ENCODE measurements at regions not wholly inside any gene's neighbourhood (a gene's known extent, or its start where the extent isn't known, plus 50 kb on each side); places are given as distances from the start of the nearest gene placed in this dataset.

GRCh38 chrX:6729626-6730025 is 194.7 kb upstream of the VCX3A start:
- DNase-seq: no peak
- TF ChIP-seq, protein P1, sequence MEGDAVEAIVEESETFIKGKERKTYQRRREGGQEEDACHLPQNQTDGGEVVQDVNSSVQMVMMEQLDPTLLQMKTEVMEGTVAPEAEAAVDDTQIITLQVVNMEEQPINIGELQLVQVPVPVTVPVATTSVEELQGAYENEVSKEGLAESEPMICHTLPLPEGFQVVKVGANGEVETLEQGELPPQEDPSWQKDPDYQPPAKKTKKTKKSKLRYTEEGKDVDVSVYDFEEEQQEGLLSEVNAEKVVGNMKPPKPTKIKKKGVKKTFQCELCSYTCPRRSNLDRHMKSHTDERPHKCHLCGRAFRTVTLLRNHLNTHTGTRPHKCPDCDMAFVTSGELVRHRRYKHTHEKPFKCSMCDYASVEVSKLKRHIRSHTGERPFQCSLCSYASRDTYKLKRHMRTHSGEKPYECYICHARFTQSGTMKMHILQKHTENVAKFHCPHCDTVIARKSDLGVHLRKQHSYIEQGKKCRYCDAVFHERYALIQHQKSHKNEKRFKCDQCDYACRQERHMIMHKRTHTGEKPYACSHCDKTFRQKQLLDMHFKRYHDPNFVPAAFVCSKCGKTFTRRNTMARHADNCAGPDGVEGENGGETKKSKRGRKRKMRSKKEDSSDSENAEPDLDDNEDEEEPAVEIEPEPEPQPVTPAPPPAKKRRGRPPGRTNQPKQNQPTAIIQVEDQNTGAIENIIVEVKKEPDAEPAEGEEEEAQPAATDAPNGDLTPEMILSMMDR (IDR thresholded peaks at IDR 0.05): no peak
- Mint-ChIP-seq H3K27ac (no peak overlapping the region), H3K4me1 (ENCODE audit: low read depth) (no peaks in the 10 kb centered on the region), H3K4me3 (no peak overlapping the region), H3K36me3 (ENCODE audit: low read depth) (no peaks in the 10 kb centered on the region), H3K9me3 (peaks cover 14% of the 10 kb centered on the region; the same call in 1 of the 2 replicates), H3K27me3 (ENCODE audit: insufficient read depth) (no peaks in the 10 kb centered on the region)

GRCh38 chrX:6718766-6719165 is 183.8 kb upstream of the VCX3A start:
- no peaks in the 10 kb centered on the region for H3K36me3 Mint-ChIP-seq (ENCODE audit: low read depth)
- no peaks in the 10 kb centered on the region for H3K9me3 Mint-ChIP-seq
- DNase-seq: no peak
- H3K27me3 Mint-ChIP-seq (ENCODE audit: insufficient read depth): no peaks in the 10 kb centered on the region
- TF ChIP-seq, protein P1 (IDR thresholded peaks at IDR 0.05): no peak
- H3K4me3 Mint-ChIP-seq: no peak overlapping the region
- H3K4me1 Mint-ChIP-seq (ENCODE audit: low read depth): no peaks in the 10 kb centered on the region
- no peak overlapping the region for H3K27ac Mint-ChIP-seq

- no peak for DNase-seq
- Mint-ChIP-seq H3K27me3 (ENCODE audit: insufficient read depth) (no peaks in the 10 kb centered on the region), H3K9me3 (no peaks in the 10 kb centered on the region), H3K36me3 (ENCODE audit: low read depth) (no peaks in the 10 kb centered on the region), H3K27ac (no peak overlapping the region), H3K4me1 (ENCODE audit: low read depth) (no peaks in the 10 kb centered on the region), H3K4me3 (no peak overlapping the region)
- TF ChIP-seq, protein P1 (IDR thresholded peaks at IDR 0.05): no peak
Measured at GRCh38 chrX:6708676-6709380, 173.9 kb upstream of the VCX3A start.

DNA sequence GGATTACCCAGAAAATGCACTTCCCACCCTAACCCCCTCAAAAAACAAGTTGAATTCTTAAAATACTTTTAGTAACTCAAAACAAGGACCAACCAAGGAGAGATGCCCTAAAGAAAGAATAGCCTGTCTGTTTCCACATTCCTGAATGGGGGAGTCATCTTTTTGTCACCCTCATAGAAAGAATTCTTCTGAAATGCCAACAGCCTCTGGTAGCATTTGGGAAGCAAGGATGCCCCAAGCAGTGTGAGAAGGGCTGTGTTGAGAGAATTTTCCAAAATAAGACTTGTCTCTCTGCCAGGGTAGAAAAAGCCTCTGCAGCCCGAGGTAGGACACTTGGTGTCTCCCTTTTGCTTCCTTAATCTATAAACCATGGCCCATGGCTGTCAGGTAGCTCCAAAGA is 173.1 kb upstream of the VCX3A start:
- Mint-ChIP-seq H3K9me3 (no peaks in the 10 kb centered on the region), H3K27me3 (ENCODE audit: insufficient read depth) (no peaks in the 10 kb centered on the region), H3K27ac (no peak overlapping the region), H3K4me3 (no peak overlapping the region), H3K4me1 (ENCODE audit: low read depth) (no peaks in the 10 kb centered on the region), H3K36me3 (ENCODE audit: low read depth) (no peaks in the 10 kb centered on the region)
- TF ChIP-seq, protein P1 (IDR thresholded peaks at IDR 0.05): no peak
- DNase-seq: no peak

DNA sequence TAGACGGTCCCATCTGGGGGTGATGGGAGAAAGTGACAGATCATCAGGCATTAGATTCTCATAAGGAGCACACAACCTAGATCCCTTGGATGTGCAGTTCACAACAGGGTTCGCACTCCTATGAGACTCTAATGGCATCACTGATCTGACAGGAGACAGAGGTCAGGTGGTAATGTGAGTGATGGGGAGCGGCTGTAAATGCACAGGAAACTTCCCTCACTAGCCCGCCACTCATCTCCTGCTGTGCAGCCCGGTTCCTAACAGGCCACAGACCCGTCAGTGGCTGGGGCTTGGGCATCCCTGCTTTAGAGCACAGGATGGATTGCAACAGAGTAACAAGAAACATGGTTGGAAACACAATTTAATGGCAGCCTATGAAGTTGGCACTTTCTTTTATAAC is 172.6 kb upstream of the VCX3A start:
- Mint-ChIP-seq H3K4me1 (ENCODE audit: low read depth) (no peaks in the 10 kb centered on the region), H3K4me3 (no peak overlapping the region), H3K27me3 (ENCODE audit: insufficient read depth) (no peaks in the 10 kb centered on the region), H3K27ac (no peak overlapping the region), H3K9me3 (no peaks in the 10 kb centered on the region), H3K36me3 (ENCODE audit: low read depth) (no peaks in the 10 kb centered on the region)
- TF ChIP-seq, protein P1 (IDR thresholded peaks at IDR 0.05): no peak
- no peak for DNase-seq
